Glutamatergic neuron (in vitro differentiated cells): ENCODE measurements at regions not wholly inside any gene's neighbourhood (a gene's known extent, or its start where the extent isn't known, plus 50 kb on each side); places are given as distances from the start of the nearest gene placed in this dataset.

Experiments
- DNase-seq: peaks from one replicate; pipeline ENCODE4 v3.0.0; 2022
- H3K27ac Mint-ChIP-seq: one replicate; pipeline ENCODE4 v1.8.0; 2020; ENCODE audit warnings: mild to moderate bottlenecking, mixed read lengths, inconsistent platforms; ENCODE audit not compliant: unreplicated experiment
- H3K27me3 Mint-ChIP-seq: one replicate; pipeline ENCODE4 v1.8.0; 2020; ENCODE audit warnings: mild to moderate bottlenecking, moderate library complexity, mixed read lengths, inconsistent platforms; ENCODE audit not compliant: unreplicated experiment
- H3K36me3 Mint-ChIP-seq: one replicate; pipeline ENCODE4 v1.8.0; 2020; ENCODE audit warnings: mild to moderate bottlenecking, mixed read lengths, inconsistent platforms; ENCODE audit not compliant: unreplicated experiment
- H3K4me1 Mint-ChIP-seq: one replicate; pipeline ENCODE4 v1.8.0; 2020; ENCODE audit warnings: mild to moderate bottlenecking, low read depth, mixed read lengths, inconsistent platforms; ENCODE audit not compliant: unreplicated experiment
- H3K4me3 Mint-ChIP-seq: one replicate; pipeline ENCODE4 v1.8.0; 2020; ENCODE audit warnings: mild to moderate bottlenecking, mixed read lengths, inconsistent platforms; ENCODE audit not compliant: unreplicated experiment
- H3K9me3 Mint-ChIP-seq: one replicate; pipeline ENCODE4 v1.8.0; 2020; ENCODE audit warnings: mild to moderate bottlenecking, moderate library complexity, mixed read lengths, inconsistent platforms; ENCODE audit not compliant: unreplicated experiment
- TF ChIP-seq, protein P1 (sequence below): fragments of 200-600 bp; sonication (generic); IDR thresholded peaks from one replicate; pipeline ENCODE4 v1.5.0; 2021; ENCODE audit not compliant: partially characterized antibody, unreplicated experiment

GRCh38 chr1:68338081-68338480, 105.8 kb upstream of the WLS start:
- no peaks in the 10 kb centered on the region for H3K36me3 Mint-ChIP-seq
- no peak overlapping the region for H3K27ac Mint-ChIP-seq
- DNase-seq: no peak
- no peak overlapping the region for H3K4me3 Mint-ChIP-seq
- H3K9me3 Mint-ChIP-seq: no peaks in the 10 kb centered on the region
- TF ChIP-seq, protein P1, sequence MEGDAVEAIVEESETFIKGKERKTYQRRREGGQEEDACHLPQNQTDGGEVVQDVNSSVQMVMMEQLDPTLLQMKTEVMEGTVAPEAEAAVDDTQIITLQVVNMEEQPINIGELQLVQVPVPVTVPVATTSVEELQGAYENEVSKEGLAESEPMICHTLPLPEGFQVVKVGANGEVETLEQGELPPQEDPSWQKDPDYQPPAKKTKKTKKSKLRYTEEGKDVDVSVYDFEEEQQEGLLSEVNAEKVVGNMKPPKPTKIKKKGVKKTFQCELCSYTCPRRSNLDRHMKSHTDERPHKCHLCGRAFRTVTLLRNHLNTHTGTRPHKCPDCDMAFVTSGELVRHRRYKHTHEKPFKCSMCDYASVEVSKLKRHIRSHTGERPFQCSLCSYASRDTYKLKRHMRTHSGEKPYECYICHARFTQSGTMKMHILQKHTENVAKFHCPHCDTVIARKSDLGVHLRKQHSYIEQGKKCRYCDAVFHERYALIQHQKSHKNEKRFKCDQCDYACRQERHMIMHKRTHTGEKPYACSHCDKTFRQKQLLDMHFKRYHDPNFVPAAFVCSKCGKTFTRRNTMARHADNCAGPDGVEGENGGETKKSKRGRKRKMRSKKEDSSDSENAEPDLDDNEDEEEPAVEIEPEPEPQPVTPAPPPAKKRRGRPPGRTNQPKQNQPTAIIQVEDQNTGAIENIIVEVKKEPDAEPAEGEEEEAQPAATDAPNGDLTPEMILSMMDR: no peak
- H3K27me3 Mint-ChIP-seq: peaks cover 3% of the 10 kb centered on the region
- no peaks in the 10 kb centered on the region for H3K4me1 Mint-ChIP-seq

DNA sequence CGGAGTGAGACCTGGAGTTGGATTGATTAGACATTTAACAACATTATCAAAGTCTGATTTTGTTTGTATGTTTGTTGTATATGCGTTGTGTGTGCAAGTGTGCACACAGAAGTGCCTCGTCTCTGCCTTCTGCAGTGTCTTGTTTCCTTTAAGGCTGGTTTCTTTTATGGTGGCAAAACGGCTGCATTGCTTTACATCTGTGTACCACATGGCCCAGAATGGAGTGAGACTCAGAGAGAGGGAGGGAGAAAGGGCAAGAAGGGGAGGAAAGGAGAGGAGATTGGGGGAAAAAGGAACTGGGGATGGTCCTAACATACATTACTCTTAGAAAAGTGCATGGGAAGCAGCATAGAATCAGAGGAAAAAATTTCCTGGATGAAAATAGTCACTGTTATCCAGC, 99.7 kb upstream of the WLS start:
- TF ChIP-seq, protein P1: no peak
- H3K4me1 Mint-ChIP-seq: no peaks in the 10 kb centered on the region

GRCh38 chr1:68331117-68331865, 99.0 kb upstream of the WLS start:
- no peaks in the 10 kb centered on the region for H3K36me3 Mint-ChIP-seq
- DNase-seq: no peak
- H3K4me3 Mint-ChIP-seq: no peak overlapping the region
- H3K4me1 Mint-ChIP-seq: no peaks in the 10 kb centered on the region
- peaks cover 3% of the 10 kb centered on the region for H3K27me3 Mint-ChIP-seq
- TF ChIP-seq, protein P1: no peak
- H3K9me3 Mint-ChIP-seq: no peaks in the 10 kb centered on the region
- H3K27ac Mint-ChIP-seq: no peak overlapping the region

More for the DNA sequence above, 99.7 kb upstream of the WLS start:
- Mint-ChIP-seq H3K27me3 (peaks cover 3% of the 10 kb centered on the region), H3K9me3 (no peaks in the 10 kb centered on the region), H3K36me3 (no peaks in the 10 kb centered on the region), H3K27ac (no peak overlapping the region), H3K4me3 (no peak overlapping the region)
- no peak for DNase-seq

DNA sequence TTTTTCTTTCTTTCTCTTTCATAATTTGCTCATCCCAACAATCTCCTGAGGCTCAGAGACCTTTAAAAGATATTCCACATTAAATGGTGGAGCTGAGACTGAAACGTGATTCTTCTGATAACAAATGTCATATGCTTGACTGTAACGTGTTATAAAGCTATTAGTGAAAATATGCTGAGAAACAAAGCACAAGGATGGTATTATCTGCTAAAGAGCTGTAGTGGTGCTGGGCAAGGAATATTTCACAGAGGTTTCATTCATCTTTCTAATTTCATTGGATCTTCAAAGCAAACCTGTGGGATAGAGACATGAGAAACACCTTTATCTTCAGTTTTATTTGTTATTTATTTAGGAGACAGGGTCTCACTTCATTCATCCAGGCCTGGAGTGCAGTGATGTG, 98.1 kb upstream of the WLS start:
- no peak overlapping the region for H3K4me3 Mint-ChIP-seq
- no peak for DNase-seq
- H3K9me3 Mint-ChIP-seq: no peaks in the 10 kb centered on the region
- TF ChIP-seq, protein P1: no peak
- H3K27me3 Mint-ChIP-seq: peaks cover 3% of the 10 kb centered on the region
- H3K27ac Mint-ChIP-seq: no peak overlapping the region
- no peaks in the 10 kb centered on the region for H3K36me3 Mint-ChIP-seq
- H3K4me1 Mint-ChIP-seq: no peaks in the 10 kb centered on the region

GRCh38 chr1:68329096-68329835, 96.9 kb upstream of the WLS start:
- Mint-ChIP-seq H3K27ac (no peak overlapping the region), H3K4me3 (no peak overlapping the region), H3K4me1 (no peaks in the 10 kb centered on the region), H3K27me3 (peaks cover 3% of the 10 kb centered on the region), H3K36me3 (no peaks in the 10 kb centered on the region), H3K9me3 (no peaks in the 10 kb centered on the region)
- TF ChIP-seq, protein P1: no peak
- DNase-seq: no peak
